ENCODE measurements at regions not wholly inside any gene's neighbourhood (a gene's known extent, or its start where the extent isn't known, plus 50 kb on each side); places are given as distances from the start of the nearest gene placed in this dataset.

- no peak for TF ChIP-seq USF2 (IDR thresholded peaks at IDR 0.05; ENCODE audit: low read depth, low read length)
Measured at GRCh38 chr12:93127582-93128331, 198.7 kb upstream of the EEA1 start (continued).

- Histone ChIP-seq H2BK5ac (ENCODE audit: low read depth, low read length, poor library complexity, severe bottlenecking) (no peak overlapping the region), H3K18ac (ENCODE audit: low read depth, low read length) (no peak overlapping the region), H3K4me2 (ENCODE audit: low read depth, low read length) (no peak overlapping the region), H3K27me3 (ENCODE audit: control insufficient read depth, insufficient read depth, low read length) (no peaks in the 10 kb centered on the region), H2AK5ac (ENCODE audit: low read depth, low read length) (peak overlapping the region; percentile 40), H4K20me1 (ENCODE audit: insufficient read depth, low read length) (no peaks in the 10 kb centered on the region), H3K27ac (ENCODE audit: insufficient read depth, low read length) (no peak overlapping the region), H4K5ac (ENCODE audit: low read depth, low read length) (no peak overlapping the region), H3K14ac (replicated peaks; ENCODE audit: low read depth, low read length) (0 out of 2 replicates have a peak overlapping the region, but pooled peaks have one; percentile 7), H3K56ac (ENCODE audit: extremely low read depth, insufficient read depth, low read length) (no peak overlapping the region), H3K4me3 (ENCODE audit: insufficient read depth, low read depth, low read length) (no peak overlapping the region), H4K8ac (ENCODE audit: low read depth in 2 of 2, low read length in 2 of 2) (peak overlapping the region in 1 of 2 experiments; percentile 19; a peak in 1 of 4 replicates), H3K4me1 (ENCODE audit: control insufficient read depth, insufficient read depth, low read length) (peaks cover 8% of the 10 kb centered on the region), H3K9me1 (ENCODE audit: insufficient read depth, low read length) (peaks cover 8% of the 10 kb centered on the region; the same call in 1 of the 2 replicates), H3K36me3 (ENCODE audit: control insufficient read depth, insufficient read depth, low read length) (no peaks in the 10 kb centered on the region), H4K91ac (ENCODE audit: insufficient read depth, low read depth, low read length) (peak overlapping the region; percentile 3; the same call in 1 of the 2 replicates), H3K9me3 (ENCODE audit: control insufficient read depth, insufficient read depth, low read length) (no peaks in the 10 kb centered on the region), H2BK20ac (ENCODE audit: low read depth, low read length) (peak overlapping the region; percentile 47), H2BK15ac (ENCODE audit: low read depth, low read length) (no peak overlapping the region), H3K9ac (ENCODE audit: low read depth, low read length) (no peak overlapping the region), H2AFZ (replicated peaks; ENCODE audit: low read length, poor library complexity) (no peak overlapping the region), H3K79me1 (ENCODE audit: low read depth in 1 of 2, low read length in 2 of 2) (no peaks in the 10 kb centered on the region), H2BK120ac (ENCODE audit: low read depth, low read length) (peak overlapping the region; percentile 37; the same call in 1 of the 2 replicates), H3K4ac (ENCODE audit: low read depth, low read length) (peak overlapping the region; percentile 14; the same call in 1 of the 2 replicates), H3K23ac (ENCODE audit: low read depth, low read length) (no peak overlapping the region), H2AK9ac (replicated peaks; ENCODE audit: low read depth, low read length, poor library complexity) (peak overlapping the region; percentile 0)
- DNase-seq, result no peak
- no peak for ATAC-seq (ENCODE audit: low read depth)
- in situ Hi-C loops (cut with MboI; ENCODE audit: low sequenced_read_pairs), result no loop called here
- dilution Hi-C loops (cut with HindIII; ENCODE audit: low sequenced_read_pairs, unreplicated experiment), result no loop called here
- POLR2A ChIA-PET (ENCODE audit: unreplicated experiment), result no interaction called here
- CTCF ChIA-PET, result no interaction called here
- intact Hi-C loops (cut with micrococcal nuclease), result loop anchor here (5.0 kb wide), 2 partner anchors 101 to 141 kb away; no protein-coding TSS in a partner anchor
- TF ChIP-seq USF2 (IDR thresholded peaks at IDR 0.05; ENCODE audit: low read depth, low read length) (no peak), FOS (IDR thresholded peaks at IDR 0.05; ENCODE audit: low read depth, low read length) (no peak), NFE2L2 (IDR thresholded peaks at IDR 0.05; ENCODE audit: low read depth, low read length) (no peak), SMC3 (IDR thresholded peaks at IDR 0.05; ENCODE audit: low read depth, low read length) (no peak), RFX5 (IDR thresholded peaks at IDR 0.05; ENCODE audit: low read depth, low read length) (no peak), CEBPB (IDR thresholded peaks at IDR 0.05; ENCODE audit: low read depth, low read length) (no peak), ELK1 (IDR thresholded peaks at IDR 0.05; ENCODE audit: borderline replicate concordance, low read depth, low read length) (no peak), BHLHE40 (IDR thresholded peaks at IDR 0.05; ENCODE audit: low read depth, low read length) (no peak)
- BruUV-seq (replicated peaks), result no TSS peak
- no CpG with 5 or more reads among the region's 6 CpGs for WGBS, 2 experiments (ENCODE audit: extremely low coverage in 2 of 2, insufficient read length in 1 of 2)
Measured at GRCh38 chr12:93128332-93128707, 199.2 kb upstream of the EEA1 start.

All from IMR-90 (cell line).